Liver (tissue), 3 donors: ENCODE measurements at regions not wholly inside any gene's neighbourhood (a gene's known extent, or its start where the extent isn't known, plus 50 kb on each side); places are given as distances from the start of the nearest gene placed in this dataset.

Source experiments
- CTCF ChIP-seq: fragments of 150-350 bp; IDR thresholded peaks from 2 replicates; pipeline ENCODE4 v1.5.1; 2017; ENCODE audit warnings: improper control_type of control experiment, low read depth, low read length; ENCODE audit not compliant: missing input control
- MAX ChIP-seq: IDR thresholded peaks from 2 replicates; pipeline ENCODE4 v1.6.1; 2016; ENCODE audit warnings: antibody characterized with exemption
- RAD21 ChIP-seq, 2 donors: IDR thresholded peaks; 2 replicates each; pipeline ENCODE4 v1.6.1; 2016; ENCODE audit warnings: antibody characterized with exemption in 2 of 2, mild to moderate bottlenecking in 2 of 2
- donor health status: healthy.
- donor health status: healthy.

- no peak for TF ChIP-seq CTCF
- no peak for TF ChIP-seq RAD21 (IDR thresholded peaks at IDR 0.05)
- TF ChIP-seq MAX = no peak
Observed at GRCh38 chr2:123085484-123085883, 939.6 kb upstream of the CNTNAP5 start.
